Limb (tissue), 2 donors: ENCODE measurements at regions not wholly inside any gene's neighbourhood (a gene's known extent, or its start where the extent isn't known, plus 50 kb on each side); places are given as distances from the start of the nearest gene placed in this dataset.

Experiments used
- DNase-seq, 2 donors: peaks; one replicate each; pipeline ENCODE4 v3.0.0-alpha.2; 2016; ENCODE audit errors: extremely low spot score in 2 of 2

GRCh38 chr11:27604416-27604815 lies 95.8 kb downstream of the BDNF start:
- no peak for DNase-seq

GRCh38 chr11:27603376-27603990 lies 96.8 kb downstream of the BDNF start:
- no peak for DNase-seq

- no peak for DNase-seq
Measured at GRCh38 chr11:27600656-27601055, 94.1 kb upstream of the LIN7C start.

GRCh38 chr11:27599217-27599616 lies 92.6 kb upstream of the LIN7C start:
- DNase-seq = no peak

- DNase-seq = no peak
Measured at GRCh38 chr11:27596802-27597201, 90.2 kb upstream of the LIN7C start.

GRCh38 chr11:27596388-27596787 lies 89.8 kb upstream of the LIN7C start:
- no peak for DNase-seq

GRCh38 chr11:27592098-27592780 lies 85.7 kb upstream of the LIN7C start:
- DNase-seq = no peak

- no peak for DNase-seq
Measured at GRCh38 chr11:27582621-27583020, 76.1 kb upstream of the LIN7C start.

GRCh38 chr11:27574342-27574741 lies 67.8 kb upstream of the LIN7C start:
- no peak for DNase-seq

- no peak for DNase-seq
Measured at GRCh38 chr11:27573024-27573423, 66.5 kb upstream of the LIN7C start.

- DNase-seq = peak in 1 of 2 donors; percentile 51
Measured at GRCh38 chr11:27571154-27571810, 64.7 kb upstream of the LIN7C start.

GRCh38 chr11:27570542-27570941 lies 64.0 kb upstream of the LIN7C start:
- no peak for DNase-seq

- DNase-seq = no peak
Measured at GRCh38 chr11:27563641-27564040, 57.1 kb upstream of the LIN7C start.

- no peak for DNase-seq
Measured at GRCh38 chr11:27563201-27563600, 56.6 kb upstream of the LIN7C start.

- DNase-seq = no peak
Measured at GRCh38 chr11:27558401-27558800, 51.8 kb upstream of the LIN7C start.

GRCh38 chr11:27557226-27557625 lies 50.7 kb upstream of the LIN7C start:
- DNase-seq = no peak
